Loucy (cell line): ENCODE measurements at regions not wholly inside any gene's neighbourhood (a gene's known extent, or its start where the extent isn't known, plus 50 kb on each side); places are given as distances from the start of the nearest gene placed in this dataset.

Experiments
- H2AFZ ChIP-seq: fragments of 200-600 bp; sonication (generic); 2 replicates; pipeline ENCODE4 v1.6.0; 2016; ENCODE audit warnings: antibody characterized with exemption, mild to moderate bottlenecking, low read length, moderate library complexity
- H3F3A ChIP-seq: fragments of 200-600 bp; 2 replicates; pipeline ENCODE4 v1.6.0; 2016; ENCODE audit warnings: antibody characterized with exemption, low read depth, mild to moderate bottlenecking
- H3K27me3 ChIP-seq: fragments of 200-600 bp; sonication (generic); 2 replicates; pipeline ENCODE4 v1.6.1; 2014; ENCODE audit warnings: low read length, mild to moderate bottlenecking; ENCODE audit not compliant: insufficient read depth, poor library complexity, severe bottlenecking
- H3K36me3 ChIP-seq: fragments of 200-600 bp; sonication (generic); 2 replicates; pipeline ENCODE4 v1.6.1; 2016; ENCODE audit warnings: low read length; ENCODE audit not compliant: insufficient read depth
- H3K4me1 ChIP-seq: fragments of 200-600 bp; sonication (generic); 2 replicates; pipeline ENCODE4 v1.5.1; 2014; ENCODE audit warnings: low read length, mild to moderate bottlenecking; ENCODE audit not compliant: insufficient read depth, poor library complexity, severe bottlenecking
- H3K4me2 ChIP-seq: fragments of 200-600 bp; sonication (generic); 2 replicates; pipeline ENCODE4 v1.6.0; 2014; ENCODE audit warnings: antibody characterized with exemption, low read length, low read depth, mild to moderate bottlenecking; ENCODE audit not compliant: poor library complexity, severe bottlenecking
- H3K4me3 ChIP-seq: fragments of 200-600 bp; sonication (generic); 2 replicates; pipeline ENCODE4 v1.5.1; 2014; ENCODE audit warnings: low read length, mild to moderate bottlenecking, mixed read lengths; ENCODE audit not compliant: poor library complexity, severe bottlenecking
- H3K79me2 ChIP-seq: fragments of 200-600 bp; sonication (generic); 2 replicates; pipeline ENCODE4 v1.6.1; 2014; ENCODE audit warnings: low read length; ENCODE audit not compliant: insufficient read depth
- H3K9ac ChIP-seq: fragments of 200-600 bp; sonication (generic); 2 replicates; pipeline ENCODE4 v1.6.0; 2014; ENCODE audit warnings: mild to moderate bottlenecking, low read depth, low read length, moderate library complexity; ENCODE audit not compliant: poor library complexity, severe bottlenecking
- H3K9me2 ChIP-seq: fragments of 200-600 bp; sonication (generic); replicated peaks from 2 replicates; pipeline ENCODE4 v1.6.1; 2016; ENCODE audit warnings: low read depth, low read length, mixed read lengths
- H3K9me3 ChIP-seq: fragments of 200-600 bp; sonication (generic); 2 replicates; pipeline ENCODE4 v1.6.1; 2014; ENCODE audit warnings: mild to moderate bottlenecking, antibody characterized with exemption, low read length, low read depth; ENCODE audit not compliant: insufficient read depth
- H4K20me1 ChIP-seq: fragments of 200-600 bp; sonication (generic); 2 replicates; pipeline ENCODE4 v1.6.0; 2014; ENCODE audit warnings: antibody characterized with exemption, low read length, mild to moderate bottlenecking; ENCODE audit not compliant: insufficient read depth, poor library complexity, severe bottlenecking
- CTCF ChIP-seq: fragments of 200-600 bp; sonication (generic); conservative IDR thresholded peaks from 2 replicates; pipeline ENCODE4 v1.5.1; 2014; ENCODE audit warnings: mild to moderate bottlenecking, antibody characterized with exemption, low read length
- EZH2phosphoT487 ChIP-seq: fragments of 200-600 bp; IDR thresholded peaks from 2 replicates; pipeline ENCODE4 v1.6.1; 2018; ENCODE audit warnings: antibody characterized with exemption, mild to moderate bottlenecking, moderate library complexity, borderline replicate concordance

- H3K9me2 ChIP-seq: no peaks in the 10 kb centered on the region
- no peak overlapping the region for H3K4me3 ChIP-seq
Observed at GRCh38 chr3:151644986-151645385, 88.7 kb upstream of the AADACL2 start.

GRCh38 chr3:151644020-151644620 is 89.6 kb upstream of the AADACL2 start:
- H4K20me1 ChIP-seq: no peaks in the 10 kb centered on the region
- H3K9me2 ChIP-seq: no peaks in the 10 kb centered on the region
- no peaks in the 10 kb centered on the region for H3K36me3 ChIP-seq
- no peak overlapping the region for H3K9ac ChIP-seq
- peaks cover 3% of the 10 kb centered on the region for H3K4me1 ChIP-seq
- H3K79me2 ChIP-seq: no peaks in the 10 kb centered on the region
- H2AFZ ChIP-seq: no peak overlapping the region
- no peaks in the 10 kb centered on the region for H3K27me3 ChIP-seq
- no peak overlapping the region for H3K4me3 ChIP-seq
- no peak for TF ChIP-seq CTCF
- H3K4me2 ChIP-seq: no peak overlapping the region
- no peaks in the 10 kb centered on the region for H3K9me3 ChIP-seq
- no peaks in the 10 kb centered on the region for H3F3A ChIP-seq

More at GRCh38 chr3:151644986-151645385, 88.7 kb upstream of the AADACL2 start:
- Histone ChIP-seq H3K4me1 (no peaks in the 10 kb centered on the region), H3K4me2 (no peak overlapping the region), H3K36me3 (no peaks in the 10 kb centered on the region), H3K79me2 (no peaks in the 10 kb centered on the region), H4K20me1 (no peaks in the 10 kb centered on the region), H3F3A (no peaks in the 10 kb centered on the region), H2AFZ (peak overlapping the region; percentile 26; the same call in 1 of the 2 replicates), H3K27me3 (no peaks in the 10 kb centered on the region), H3K9me3 (no peaks in the 10 kb centered on the region), H3K9ac (no peak overlapping the region)
- TF ChIP-seq CTCF (no peak), EZH2phosphoT487 (no peak)

GRCh38 chr3:151639418-151639740 is 94.3 kb upstream of the AADACL2 start:
- TF ChIP-seq CTCF: no peak
- TF ChIP-seq EZH2phosphoT487: no peak
- Histone ChIP-seq H3K9ac (no peak overlapping the region), H3K9me3 (no peaks in the 10 kb centered on the region), H3K27me3 (no peaks in the 10 kb centered on the region), H3K4me3 (no peak overlapping the region), H3F3A (no peaks in the 10 kb centered on the region), H3K9me2 (no peaks in the 10 kb centered on the region), H4K20me1 (no peaks in the 10 kb centered on the region), H3K36me3 (no peaks in the 10 kb centered on the region), H3K79me2 (no peaks in the 10 kb centered on the region), H2AFZ (peak overlapping the region; percentile 19; the same call in 1 of the 2 replicates), H3K4me2 (no peak overlapping the region), H3K4me1 (peaks cover 10% of the 10 kb centered on the region)
